Fibroblast of skin of back (primary cell): ENCODE measurements at regions not wholly inside any gene's neighbourhood (a gene's known extent, or its start where the extent isn't known, plus 50 kb on each side); places are given as distances from the start of the nearest gene placed in this dataset.

Source experiments
- DNase-seq: peaks from one replicate; pipeline ENCODE4 v3.0.0-alpha.2; 2013

- no peak for DNase-seq
Measured at GRCh38 chr14:55942826-55943225, 175.4 kb upstream of the PELI2 start.

- DNase-seq, result no peak
Measured at GRCh38 chr14:55944757-55945156, 173.5 kb upstream of the PELI2 start.

DNA sequence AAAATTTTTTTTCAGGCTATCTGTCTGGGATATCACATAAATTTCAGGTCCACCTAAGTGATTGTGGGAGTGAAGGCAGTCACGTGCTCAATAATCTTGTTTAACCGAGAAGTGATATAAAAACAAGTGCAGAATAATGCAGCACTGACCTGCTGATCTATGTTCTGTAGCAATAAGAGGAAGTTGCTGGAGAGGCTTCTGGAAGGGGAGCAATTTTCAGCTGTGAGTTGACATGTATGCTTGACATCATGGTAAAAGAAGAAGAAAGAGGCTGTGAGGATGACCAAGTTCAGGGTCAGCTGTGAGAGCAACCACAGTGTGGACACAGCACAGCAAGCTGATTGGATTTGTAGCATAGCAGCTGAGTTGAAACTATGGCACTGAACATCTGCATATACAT lies 172.0 kb upstream of the PELI2 start:
- DNase-seq, result no peak

- no peak for DNase-seq
Measured at GRCh38 chr14:55948399-55948798, 169.8 kb upstream of the PELI2 start.

DNA sequence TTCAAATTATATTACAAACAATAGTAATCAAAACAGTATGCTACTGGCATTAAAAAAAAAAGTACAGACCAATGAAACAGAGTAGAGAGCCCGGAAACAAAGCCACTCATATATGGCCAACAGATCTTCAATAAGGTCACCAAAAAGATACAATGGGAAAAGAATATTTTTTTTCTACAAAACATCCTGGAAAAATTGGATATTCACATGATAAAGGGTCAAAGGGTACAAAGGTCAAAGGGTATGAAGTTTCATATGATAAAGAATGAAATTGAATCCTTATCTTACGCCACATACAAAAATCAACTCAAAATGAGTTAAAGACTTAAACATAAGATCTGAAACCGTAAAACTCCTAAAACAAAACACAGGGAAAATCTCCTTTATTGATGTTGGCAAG lies 168.5 kb upstream of the PELI2 start:
- DNase-seq, result no peak

DNA sequence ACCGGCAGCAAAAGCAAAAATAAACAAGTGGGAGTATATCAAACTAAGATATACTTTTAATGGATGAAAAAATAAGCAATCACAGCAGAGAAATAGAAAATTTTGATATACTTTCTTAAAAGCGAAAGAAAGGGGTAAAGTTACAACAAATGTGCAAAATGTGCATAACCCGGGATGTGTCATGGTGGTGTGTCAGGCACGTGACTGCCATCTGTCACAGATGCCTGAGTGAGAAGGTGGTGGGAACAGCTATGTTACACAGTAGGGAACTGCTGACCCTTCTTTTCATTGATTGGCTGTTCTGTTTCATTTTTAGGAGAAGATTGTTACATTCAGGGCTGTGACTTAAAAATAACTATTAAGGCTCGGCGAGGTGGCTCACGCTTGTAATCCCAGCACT lies 168.1 kb upstream of the PELI2 start:
- DNase-seq, result no peak

DNA sequence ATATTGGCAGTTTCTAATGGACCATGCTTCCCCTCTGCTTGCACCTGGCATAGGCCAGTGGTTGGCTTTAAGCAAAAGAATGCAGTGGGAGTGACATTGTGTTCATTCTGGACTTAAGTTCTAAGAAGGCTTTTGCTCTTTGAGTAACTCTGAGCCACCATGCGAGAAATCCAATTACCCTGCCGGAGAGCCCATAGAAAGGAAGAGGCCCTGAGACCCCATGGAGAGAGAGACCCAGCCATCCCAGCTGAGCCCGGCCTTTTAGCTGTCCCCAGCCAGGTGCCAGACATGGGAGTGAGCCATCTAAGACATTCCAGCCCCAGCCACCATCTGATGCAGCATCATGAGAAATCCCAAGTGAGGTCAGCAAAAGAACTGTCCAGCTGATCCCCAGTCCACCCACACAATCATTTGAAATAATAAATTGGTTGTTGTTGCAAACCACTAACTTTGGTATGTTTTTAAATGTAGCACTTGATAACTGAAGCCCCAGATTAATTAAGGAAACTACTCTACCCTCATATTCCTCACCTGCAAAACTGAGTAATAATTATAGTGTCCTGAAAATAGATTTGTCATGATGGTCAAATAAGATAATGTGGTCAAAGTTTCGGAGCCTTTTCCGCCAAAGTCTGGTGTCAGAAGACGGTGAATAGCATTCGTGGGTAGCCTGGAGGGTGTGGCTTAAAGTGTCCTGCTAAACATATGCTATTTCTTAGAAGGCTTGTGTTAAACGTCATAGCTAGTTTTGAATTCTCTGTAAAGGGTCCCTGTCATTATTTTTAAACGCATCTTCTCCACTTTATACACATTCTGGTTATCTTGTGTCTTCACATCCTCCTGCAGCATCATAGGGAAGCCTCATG lies 166.6 kb upstream of the PELI2 start:
- no peak for DNase-seq

GRCh38 chr14:55954108-55954507 lies 164.1 kb upstream of the PELI2 start:
- DNase-seq, result no peak

- no peak for DNase-seq
Measured at GRCh38 chr14:55955175-55955574, 163.0 kb upstream of the PELI2 start.

- DNase-seq, result no peak
Measured at GRCh38 chr14:55957950-55958349, 160.3 kb upstream of the PELI2 start.

- no peak for DNase-seq
Measured at GRCh38 chr14:55963295-55963694, 154.9 kb upstream of the PELI2 start.

- no peak for DNase-seq
Measured at GRCh38 chr14:55964091-55964490, 154.1 kb upstream of the PELI2 start.

GRCh38 chr14:55964821-55965220 lies 153.4 kb upstream of the PELI2 start:
- DNase-seq, result no peak

DNA sequence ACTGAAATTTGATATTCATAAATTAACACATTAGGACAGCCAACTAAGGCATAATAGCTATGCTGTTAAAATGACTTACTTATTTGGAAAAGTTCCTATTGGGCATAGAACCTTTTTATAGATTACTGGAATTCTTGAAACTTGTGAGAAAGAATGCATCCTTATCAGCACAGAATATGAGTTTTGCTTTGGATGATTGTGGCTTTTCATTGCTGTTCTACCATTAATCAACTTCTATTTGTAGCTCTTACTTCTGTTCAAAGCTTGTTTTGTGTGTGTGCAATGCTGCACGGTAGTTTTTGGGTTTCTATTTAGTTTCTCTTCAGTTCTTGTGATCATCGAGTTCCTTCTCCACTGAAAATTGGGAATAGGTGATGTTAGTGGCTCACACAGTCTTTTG lies 152.4 kb upstream of the PELI2 start:
- peak; percentile 25 for DNase-seq

GRCh38 chr14:55968741-55969140 lies 149.5 kb upstream of the PELI2 start:
- DNase-seq, result no peak

DNA sequence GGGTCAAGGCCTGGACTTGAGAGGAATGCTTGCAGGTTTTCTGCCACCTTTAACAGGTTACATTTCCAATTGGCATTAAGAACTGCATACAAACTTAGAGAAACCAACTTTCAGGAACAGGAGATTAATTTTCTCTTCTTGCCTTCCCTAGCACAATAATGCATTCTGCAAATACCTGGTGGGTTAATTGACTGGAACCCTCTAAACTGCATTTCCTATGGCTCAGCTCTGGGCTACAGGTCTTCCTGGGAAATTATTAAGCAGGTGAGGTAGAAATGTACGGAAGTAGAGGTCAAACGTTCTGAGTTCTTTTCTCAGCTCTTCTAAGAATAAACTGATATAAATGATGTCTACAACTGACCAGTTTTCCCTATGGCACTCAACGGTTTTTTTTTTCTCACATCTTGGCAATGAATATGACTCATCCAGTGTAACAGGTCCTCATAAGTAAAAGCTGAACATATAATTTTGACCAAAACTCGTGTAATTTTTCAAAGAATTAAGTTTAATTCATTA lies 144.9 kb upstream of the PELI2 start:
- DNase-seq, result no peak

DNA sequence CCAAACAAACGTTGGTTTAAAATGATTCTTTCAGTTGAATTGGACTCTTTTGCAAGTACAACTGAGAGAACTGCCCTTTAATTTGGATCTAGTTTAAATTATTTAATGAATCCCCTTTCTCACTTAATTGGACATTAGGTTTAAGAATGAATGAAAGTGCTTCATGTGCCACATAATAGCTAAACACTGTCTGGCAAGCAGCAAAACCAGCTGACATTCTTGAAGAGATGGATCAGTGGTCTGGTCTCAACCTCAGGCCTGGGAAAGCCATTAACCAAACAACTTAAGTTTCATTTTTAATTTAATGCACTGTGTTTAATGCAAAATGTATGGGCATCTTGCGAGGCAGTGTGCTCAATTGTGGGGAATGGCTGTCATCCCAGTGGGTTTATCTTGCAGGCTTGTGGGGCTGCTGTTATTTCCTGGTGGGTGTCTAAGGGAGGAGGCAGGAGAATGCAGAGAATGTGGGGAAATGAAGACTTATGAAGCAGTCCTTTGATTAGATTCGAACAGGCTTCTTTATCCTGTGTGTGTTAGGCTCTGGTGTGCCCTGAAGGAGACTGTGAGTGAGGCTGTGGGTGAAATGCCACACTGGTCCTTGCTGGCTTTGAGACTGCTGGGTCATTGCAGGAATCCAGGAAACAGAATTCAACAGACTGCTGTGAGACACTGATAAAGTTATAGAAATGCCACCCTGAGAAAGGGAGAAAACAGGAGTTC lies 144.1 kb upstream of the PELI2 start:
- DNase-seq, result no peak

DNA sequence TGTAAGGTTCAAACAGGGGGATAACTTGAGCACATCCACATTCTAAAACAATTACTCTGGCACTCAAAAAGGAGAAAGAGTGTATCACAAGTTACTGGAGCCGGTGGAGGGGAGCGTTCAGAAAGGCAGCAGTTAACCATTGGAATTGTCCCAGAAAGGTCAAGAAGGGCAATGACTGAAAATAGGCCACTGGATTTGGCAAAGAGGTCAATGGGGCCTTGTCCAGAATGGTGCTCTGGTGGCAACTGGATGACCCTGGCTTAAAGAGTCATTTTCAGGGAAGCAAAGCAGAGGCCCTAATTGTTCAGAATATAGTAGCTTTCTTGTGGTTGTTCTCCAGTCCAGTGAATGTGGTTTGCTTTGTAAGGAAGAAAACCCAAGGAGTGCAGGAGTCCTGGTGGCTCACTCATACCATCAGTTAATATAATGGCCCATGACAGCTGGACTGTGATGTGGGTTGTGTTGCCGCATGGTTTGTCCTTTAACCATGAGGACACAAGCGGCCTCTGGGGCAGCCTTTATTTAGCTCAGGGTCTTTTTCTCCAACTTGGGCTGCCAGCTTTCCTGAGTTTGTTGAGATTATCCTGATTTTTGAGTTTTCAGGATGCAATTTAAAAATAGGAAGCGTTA lies 142.8 kb upstream of the PELI2 start:
- no peak for DNase-seq

GRCh38 chr14:55976219-55976618 lies 142.0 kb upstream of the PELI2 start:
- DNase-seq, result no peak

DNA sequence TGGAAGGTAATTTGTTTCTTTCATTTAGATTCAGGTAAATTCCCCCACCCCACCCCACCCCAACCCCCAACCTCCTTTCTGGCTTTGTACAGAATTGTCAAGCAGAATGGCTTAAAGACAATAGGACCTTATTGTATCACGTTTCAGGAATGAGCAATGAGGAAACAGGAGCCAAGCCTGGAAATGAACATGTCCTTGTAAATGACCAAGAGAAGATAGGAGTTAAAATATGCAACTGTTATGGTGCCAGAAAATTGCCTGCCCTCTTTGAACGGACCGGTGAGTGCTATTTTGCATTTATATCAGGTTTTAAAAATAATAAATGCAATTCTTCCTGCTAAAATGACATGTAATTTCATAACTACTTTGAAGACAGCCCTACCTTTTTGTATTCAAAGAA lies 141.6 kb upstream of the PELI2 start:
- DNase-seq, result no peak

- no peak for DNase-seq
Measured at GRCh38 chr14:55977392-55978150, 140.6 kb upstream of the PELI2 start.

DNA sequence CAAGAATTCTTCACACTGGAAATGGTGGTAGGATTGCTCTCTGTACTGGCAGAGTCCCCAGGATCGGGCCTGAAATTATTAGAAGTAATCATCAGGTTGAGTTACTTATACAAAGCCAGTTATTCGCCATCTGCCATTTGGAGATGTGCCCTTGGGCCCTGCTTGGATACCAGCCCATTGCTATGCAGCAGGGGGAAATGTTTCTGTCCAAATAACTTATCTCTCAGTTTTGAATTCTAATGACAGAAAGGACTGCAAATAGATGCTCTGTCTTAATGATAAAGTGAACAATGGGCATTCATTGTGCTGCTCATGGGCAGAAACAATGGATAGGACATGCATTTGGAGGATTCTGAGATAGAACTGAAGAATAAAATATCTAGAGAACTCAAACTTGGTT lies 139.1 kb upstream of the PELI2 start:
- DNase-seq, result no peak

- no peak for DNase-seq
Measured at GRCh38 chr14:55979781-55980180, 138.4 kb upstream of the PELI2 start.
